PC-3 (cell line): ENCODE measurements at regions not wholly inside any gene's neighbourhood (a gene's known extent, or its start where the extent isn't known, plus 50 kb on each side); places are given as distances from the start of the nearest gene placed in this dataset.
A peak's percentile ranks its signal among the peaks of the same experiment; 100 is the strongest.

ENCODE experiments used
- ATAC-seq: fragments of 200-7000 bp; cut with Tn5 transposase; 2 replicates; pipeline ENCODE4 v1.9.1; 2020; ENCODE audit warnings: mild to moderate bottlenecking, moderate library complexity
- BruUV-seq: library from RNA; stranded (reverse); fragments of 400-500 nt; replicated peaks from 2 replicates; lab custom pipeline; 2021; lab: Mats Ljungman, UMichigan
- CTCF ChIA-PET: fragments of 300-600 bp; sonication (Branson Sonifier 250); formaldehyde crosslinking; loops from one replicate; lab custom pipeline; 2022; ENCODE audit warnings: antibody characterized with exemption; lab: Charles Lee
- POLR2A ChIA-PET: fragments of 300-600 bp; sonication (Branson Sonifier 250); formaldehyde crosslinking; loops from one replicate; lab custom pipeline; 2022; ENCODE audit warnings: antibody characterized with exemption; ENCODE audit not compliant: unreplicated experiment; lab: Charles Lee
- DNase-seq: peaks from one replicate; pipeline ENCODE4 v3.0.0-alpha.2; 2015
- H2AFZ ChIP-seq: fragments of 300-600 bp; sonication (generic); 2 replicates; pipeline ENCODE4 v1.6.0; 2016; ENCODE audit warnings: antibody characterized with exemption, low read length
- H3F3A ChIP-seq: fragments of 300-600 bp; sonication (generic); one replicate; pipeline ENCODE4 v1.6.0; 2017; ENCODE audit warnings: antibody characterized with exemption, low read length, control low read depth, mild to moderate bottlenecking; ENCODE audit not compliant: unreplicated experiment
- H3K27ac ChIP-seq: fragments of 300-600 bp; sonication (generic); 2 replicates; pipeline ENCODE4 v1.5.1; 2016; ENCODE audit warnings: mild to moderate bottlenecking, low read length
- H3K27me3 ChIP-seq: fragments of 300-600 bp; sonication (generic); 2 replicates; pipeline ENCODE4 v1.6.1; 2016; ENCODE audit warnings: low read length, mixed read lengths
- H3K36me3 ChIP-seq: fragments of 300-600 bp; sonication (generic); 2 replicates; pipeline ENCODE4 v1.6.1; 2016; ENCODE audit warnings: low read depth, mixed run types, low read length, mixed read lengths
- H3K4me1 ChIP-seq: fragments of 300-600 bp; sonication (generic); 2 replicates; pipeline ENCODE4 v1.5.1; 2016; ENCODE audit warnings: low read length; ENCODE audit not compliant: insufficient read depth
- H3K4me2 ChIP-seq: fragments of 300-600 bp; sonication (generic); 2 replicates; pipeline ENCODE4 v1.6.0; 2016; ENCODE audit warnings: low read length
- H3K4me3 ChIP-seq: fragments of 300-600 bp; sonication (generic); 2 replicates; pipeline ENCODE4 v1.5.1; 2016; ENCODE audit warnings: mild to moderate bottlenecking, low read length, mixed read lengths
- H3K79me2 ChIP-seq: fragments of 300-600 bp; sonication (generic); 2 replicates; pipeline ENCODE4 v1.6.1; 2017; ENCODE audit warnings: low read length, mixed read lengths
- H3K9ac ChIP-seq: fragments of 300-600 bp; sonication (generic); 2 replicates; pipeline ENCODE4 v1.6.0; 2016; ENCODE audit warnings: mild to moderate bottlenecking, low read length
- H3K9me2 ChIP-seq: fragments of 300-600 bp; sonication (generic); replicated peaks from 2 replicates; pipeline ENCODE4 v1.6.1; 2016; ENCODE audit warnings: mixed run types, low read length, mixed read lengths
- H3K9me3 ChIP-seq: fragments of 300-600 bp; sonication (generic); 2 replicates; pipeline ENCODE4 v1.6.1; 2016; ENCODE audit warnings: low read length, mixed read lengths
- H4K20me1 ChIP-seq: fragments of 300-600 bp; sonication (generic); 2 replicates; pipeline ENCODE4 v1.6.1; 2016; ENCODE audit warnings: low read length, mixed read lengths
- EZH2 ChIP-seq: fragments of 300-600 bp; sonication (generic); IDR thresholded peaks from one replicate; pipeline ENCODE4 v1.6.1; 2017; ENCODE audit warnings: antibody characterized with exemption, mild to moderate bottlenecking, low read length; ENCODE audit not compliant: unreplicated experiment
- EZH2phosphoT487 ChIP-seq: fragments of 300-600 bp; sonication (generic); IDR thresholded peaks from 2 replicates; pipeline ENCODE4 v1.6.1; 2018; ENCODE audit warnings: mild to moderate bottlenecking, antibody characterized with exemption, low read length, borderline replicate concordance
- intact Hi-C: fragments of 100-400 bp; cut with micrococcal nuclease; formaldehyde crosslinking; loops from 2 replicates; pipeline ENCODE4 v1.9.0; 2023
- TF ChIP-seq, protein P1 (sequence below): fragments of 300-600 bp; sonication (generic); conservative IDR thresholded peaks from 2 replicates; pipeline ENCODE4 v1.5.1; 2017; ENCODE audit warnings: antibody characterized with exemption, low read depth, mild to moderate bottlenecking, low read length

DNA sequence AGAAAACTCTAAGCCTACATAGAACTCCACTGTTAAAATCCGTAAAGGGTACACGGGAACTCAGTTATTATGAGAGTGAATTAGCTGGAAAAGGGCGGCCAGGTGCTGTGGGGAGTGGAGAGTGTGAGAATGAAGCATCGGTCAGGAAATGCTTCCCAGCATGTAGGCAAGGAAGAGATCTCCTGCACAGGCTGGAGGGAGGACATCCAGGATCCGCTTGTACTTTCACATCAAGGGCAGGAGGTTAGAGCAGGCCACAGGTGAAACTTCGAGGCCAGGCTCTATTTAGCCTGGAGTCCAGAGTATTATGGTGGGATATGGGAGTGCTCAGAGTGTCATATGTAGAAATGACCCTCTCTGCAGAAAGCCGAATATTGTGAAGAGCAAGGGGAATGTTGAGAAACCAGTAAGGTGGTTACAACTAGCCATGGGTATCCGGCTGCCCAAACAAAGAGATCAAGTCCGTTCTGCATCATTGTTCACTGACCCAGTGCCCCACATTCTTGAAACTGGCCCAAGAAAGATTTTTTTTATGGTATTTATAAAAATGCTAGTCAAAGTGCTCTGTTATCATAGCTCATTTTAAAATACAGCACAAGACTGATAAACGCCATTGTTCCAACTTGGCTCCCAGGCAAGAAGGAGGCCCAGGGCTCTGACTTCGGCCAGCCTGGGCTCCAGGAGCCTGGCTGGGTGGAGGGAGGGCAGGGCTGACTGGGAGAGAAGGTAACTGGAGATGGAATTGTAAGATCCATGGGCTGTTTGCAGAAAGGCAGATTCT, 79.4 kb upstream of the HIF1A start:
- intact Hi-C loops, result no loop called here
- peak overlapping the region; percentile 9; the same call in 1 of the 2 replicates for H3K4me3 ChIP-seq
- CTCF ChIA-PET, result interaction anchor here (0.6 to 0.7 kb wide), 2 partner anchors 13 to 301 kb away, joined by 3 read pairs; no protein-coding TSS in a partner anchor
- no peaks in the 10 kb centered on the region for H3K36me3 ChIP-seq
- TF ChIP-seq, protein P1, sequence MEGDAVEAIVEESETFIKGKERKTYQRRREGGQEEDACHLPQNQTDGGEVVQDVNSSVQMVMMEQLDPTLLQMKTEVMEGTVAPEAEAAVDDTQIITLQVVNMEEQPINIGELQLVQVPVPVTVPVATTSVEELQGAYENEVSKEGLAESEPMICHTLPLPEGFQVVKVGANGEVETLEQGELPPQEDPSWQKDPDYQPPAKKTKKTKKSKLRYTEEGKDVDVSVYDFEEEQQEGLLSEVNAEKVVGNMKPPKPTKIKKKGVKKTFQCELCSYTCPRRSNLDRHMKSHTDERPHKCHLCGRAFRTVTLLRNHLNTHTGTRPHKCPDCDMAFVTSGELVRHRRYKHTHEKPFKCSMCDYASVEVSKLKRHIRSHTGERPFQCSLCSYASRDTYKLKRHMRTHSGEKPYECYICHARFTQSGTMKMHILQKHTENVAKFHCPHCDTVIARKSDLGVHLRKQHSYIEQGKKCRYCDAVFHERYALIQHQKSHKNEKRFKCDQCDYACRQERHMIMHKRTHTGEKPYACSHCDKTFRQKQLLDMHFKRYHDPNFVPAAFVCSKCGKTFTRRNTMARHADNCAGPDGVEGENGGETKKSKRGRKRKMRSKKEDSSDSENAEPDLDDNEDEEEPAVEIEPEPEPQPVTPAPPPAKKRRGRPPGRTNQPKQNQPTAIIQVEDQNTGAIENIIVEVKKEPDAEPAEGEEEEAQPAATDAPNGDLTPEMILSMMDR, result no peak
- TF ChIP-seq EZH2phosphoT487 (no peak), EZH2 (no peak)
- H3F3A ChIP-seq, result no peaks in the 10 kb centered on the region
- peak overlapping the region; percentile 65 for H3K4me2 ChIP-seq
- H3K79me2 ChIP-seq, result no peaks in the 10 kb centered on the region
- H4K20me1 ChIP-seq, result no peaks in the 10 kb centered on the region
- BruUV-seq, result no TSS peak
- POLR2A ChIA-PET, result interaction anchor here (0.6 kb wide), 2 partner anchors 29 to 94 kb away, joined by 3 to 6 read pairs; no protein-coding TSS in a partner anchor
- no peaks in the 10 kb centered on the region for H3K27me3 ChIP-seq
- H2AFZ ChIP-seq, result peak overlapping the region; percentile 67
- H3K9me2 ChIP-seq, result no peaks in the 10 kb centered on the region
- peak overlapping the region; percentile 28 for H3K9ac ChIP-seq
- H3K9me3 ChIP-seq, result no peaks in the 10 kb centered on the region
- H3K4me1 ChIP-seq, result peaks cover 32% of the 10 kb centered on the region
- ATAC-seq (peak; percentile 41), DNase-seq (peak; percentile 79)
- H3K27ac ChIP-seq, result peak overlapping the region; percentile 76

GRCh38 chr14:61616524-61617185, 78.7 kb upstream of the HIF1A start:
- H3K27me3 ChIP-seq, result no peaks in the 10 kb centered on the region
- ChIA-PET CTCF (interaction anchor here (0.6 kb wide), 1 partner anchor 302 kb away, joined by 3 read pairs; no protein-coding TSS in a partner anchor), POLR2A (interaction anchor here (0.6 kb wide), 2 partner anchors 30 to 94 kb away, joined by 3 to 6 read pairs; no protein-coding TSS in a partner anchor)
- H3K36me3 ChIP-seq, result no peaks in the 10 kb centered on the region
- ATAC-seq (peak; percentile 40), DNase-seq (peak; percentile 85)
- H2AFZ ChIP-seq, result peak overlapping the region; percentile 67
- H3K4me1 ChIP-seq, result peaks cover 39% of the 10 kb centered on the region
- H3K27ac ChIP-seq, result peak overlapping the region; percentile 76
- no peaks in the 10 kb centered on the region for H3F3A ChIP-seq
- no peaks in the 10 kb centered on the region for H4K20me1 ChIP-seq
- no peaks in the 10 kb centered on the region for H3K9me3 ChIP-seq
- H3K4me2 ChIP-seq, result peak overlapping the region; percentile 65
- peak overlapping the region; percentile 28 for H3K9ac ChIP-seq
- no TSS peak for BruUV-seq
- TF ChIP-seq EZH2phosphoT487 (no peak), EZH2 (no peak)
- TF ChIP-seq, protein P1, result no peak
- H3K4me3 ChIP-seq, result peak overlapping the region; percentile 9; the same call in 1 of the 2 replicates
- no peaks in the 10 kb centered on the region for H3K9me2 ChIP-seq
- intact Hi-C loops, result no loop called here
- H3K79me2 ChIP-seq, result no peaks in the 10 kb centered on the region
